ENCODE measurements at regions not wholly inside any gene's neighbourhood (a gene's known extent, or its start where the extent isn't known, plus 50 kb on each side); places are given as distances from the start of the nearest gene placed in this dataset.

DNA sequence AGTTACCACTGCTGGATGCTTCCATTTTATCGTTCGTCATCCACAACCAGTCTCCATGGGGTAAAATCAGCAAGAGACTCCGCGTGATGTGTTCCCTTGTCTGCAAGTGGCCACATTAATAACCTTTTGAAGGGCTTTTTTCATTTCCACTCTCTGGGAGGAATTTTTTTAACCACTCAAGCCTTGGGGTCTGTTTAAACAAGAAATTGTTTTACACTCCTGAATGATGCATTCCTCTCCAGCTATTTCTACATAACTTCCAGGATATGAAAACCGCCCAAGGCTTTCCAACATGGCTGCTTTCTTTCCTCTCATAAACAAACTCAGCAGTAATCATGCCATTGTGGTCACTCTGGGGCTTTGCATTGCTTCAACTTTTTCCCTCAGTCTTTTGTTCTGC lies 217.2 kb upstream of the DAPK1 start:
- no peak for DNase-seq (ENCODE audit: low read depth in 2 of 2)

DNA sequence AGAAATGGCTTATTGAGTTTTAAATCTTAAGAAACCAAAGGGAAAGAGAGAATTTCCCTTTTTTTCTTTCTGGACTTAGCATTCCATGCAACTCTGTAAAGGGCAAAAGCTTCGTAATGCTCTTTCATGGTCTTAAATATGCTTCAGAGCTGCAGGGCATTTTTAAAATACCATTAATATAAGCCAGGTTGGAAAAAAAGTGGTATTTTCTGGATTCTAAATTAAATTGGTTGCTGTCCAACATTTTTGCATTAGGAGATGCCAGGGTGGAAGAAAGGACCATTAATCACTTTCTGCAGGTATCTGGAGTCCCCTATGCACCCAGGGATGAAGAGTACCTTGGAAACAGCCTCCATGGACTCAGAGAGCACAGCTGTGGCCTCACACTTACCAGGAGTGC lies 215.1 kb upstream of the DAPK1 start:
- no peak for DNase-seq (ENCODE audit: low read depth in 2 of 2)

DNA sequence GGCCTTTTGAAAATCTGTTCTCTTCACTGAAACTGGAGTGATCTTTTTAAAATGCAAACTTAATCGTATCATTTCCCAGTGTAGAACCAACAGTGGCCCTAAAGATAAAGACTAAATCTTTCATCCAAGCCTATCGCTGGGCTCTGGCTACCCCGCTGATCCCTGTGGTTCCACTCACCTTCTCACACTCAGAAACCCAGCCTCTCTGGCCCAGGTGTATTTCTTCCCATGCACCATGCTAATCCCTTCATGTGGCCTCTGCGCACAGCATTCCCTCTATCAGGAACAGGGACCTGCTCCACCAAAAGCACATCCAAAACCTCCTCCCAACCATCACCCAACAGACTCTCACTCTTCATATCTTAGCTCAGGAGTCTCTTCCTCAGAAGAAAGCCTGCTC lies 214.1 kb upstream of the DAPK1 start:
- no peak for DNase-seq (ENCODE audit: low read depth in 2 of 2)

DNA sequence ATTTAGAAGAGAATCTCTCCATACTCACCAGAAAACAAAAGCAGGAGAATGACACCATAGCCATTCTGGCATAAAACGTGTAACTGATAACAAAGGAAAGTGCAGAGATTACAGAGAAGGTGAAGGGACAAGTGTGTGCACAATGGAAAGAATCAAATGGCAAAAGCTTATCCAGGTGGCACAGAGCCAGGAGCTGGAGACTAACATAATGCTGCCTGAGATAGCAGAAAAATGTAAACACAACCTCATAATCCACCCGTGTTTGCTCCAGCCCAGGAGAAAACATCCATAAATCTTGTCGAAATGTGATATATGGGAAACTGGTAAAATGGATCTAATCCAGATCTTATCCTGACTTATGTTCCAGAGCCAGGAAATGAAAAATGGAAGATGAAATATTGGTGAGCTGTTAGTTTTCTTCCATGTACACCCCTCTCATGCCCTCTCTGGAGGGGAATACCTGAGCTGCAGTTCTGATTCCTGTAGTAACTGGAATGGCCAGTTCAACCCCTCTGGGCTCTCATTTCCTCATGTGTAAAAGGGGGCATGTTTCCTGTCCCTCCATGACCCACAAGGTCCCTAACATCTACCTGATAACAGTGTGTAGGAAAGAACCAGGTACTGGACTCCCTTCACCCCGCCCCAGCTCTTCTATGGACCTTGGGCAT lies 212.3 kb upstream of the DAPK1 start:
- no peak for DNase-seq (ENCODE audit: low read depth in 2 of 2)

DNA sequence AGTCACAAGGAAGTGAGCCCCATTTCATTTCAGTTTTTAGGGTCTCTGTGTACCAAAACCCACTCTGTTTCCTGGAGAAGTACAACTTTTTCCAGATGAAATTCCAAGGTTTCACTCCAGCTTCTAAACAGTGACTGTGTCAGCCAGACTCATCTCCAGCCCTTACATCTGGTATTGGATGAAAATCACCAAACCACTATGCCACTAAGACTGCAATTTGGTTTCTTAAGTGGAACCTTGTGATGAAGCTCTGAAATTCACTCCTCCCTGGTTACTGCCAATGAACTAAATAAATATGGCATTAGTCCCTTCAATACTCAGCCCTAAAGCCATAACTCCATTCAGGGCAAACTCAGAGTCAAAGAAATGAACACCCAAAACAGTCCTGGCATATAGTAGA lies 211.2 kb upstream of the DAPK1 start:
- no peak for DNase-seq (ENCODE audit: low read depth in 2 of 2)

DNA sequence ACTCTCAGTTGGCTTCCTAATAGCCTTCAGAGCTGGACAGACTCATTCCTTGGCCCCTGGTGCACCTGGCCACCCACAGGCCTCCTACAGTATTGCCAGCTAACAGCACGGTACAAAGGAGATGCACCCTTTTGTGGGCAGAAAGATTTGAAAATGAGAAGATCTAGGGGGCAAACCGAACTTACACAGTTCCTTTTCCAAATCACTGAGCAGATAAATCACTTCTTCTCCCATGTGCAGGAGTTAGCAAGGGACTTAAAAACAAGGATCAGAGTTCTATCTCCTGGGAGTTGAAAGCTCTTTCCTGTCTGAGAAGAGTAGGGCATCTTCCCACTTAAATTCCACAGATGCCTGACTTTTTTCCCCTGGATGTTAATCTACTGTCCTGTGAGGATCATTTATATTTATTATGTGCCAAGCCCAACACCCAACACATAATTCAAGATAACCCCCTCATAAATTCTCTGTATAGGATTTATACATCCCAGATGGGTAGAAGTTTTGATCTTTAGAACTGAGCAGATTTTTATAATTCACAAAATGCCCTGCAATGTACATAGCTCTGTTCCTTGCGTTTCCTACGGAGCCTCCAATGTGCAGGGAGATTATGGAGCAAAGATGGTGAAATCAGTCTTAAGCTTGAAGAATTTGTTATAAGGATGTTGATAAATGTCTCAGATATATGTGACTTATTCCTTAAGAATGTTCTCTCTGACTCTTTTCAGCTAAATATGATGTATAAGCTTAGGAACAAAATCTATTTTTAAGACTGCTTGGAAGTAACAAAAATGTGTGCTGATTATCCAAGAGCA lies 207.2 kb upstream of the DAPK1 start:
- no peak for DNase-seq (ENCODE audit: low read depth in 2 of 2)

DNA sequence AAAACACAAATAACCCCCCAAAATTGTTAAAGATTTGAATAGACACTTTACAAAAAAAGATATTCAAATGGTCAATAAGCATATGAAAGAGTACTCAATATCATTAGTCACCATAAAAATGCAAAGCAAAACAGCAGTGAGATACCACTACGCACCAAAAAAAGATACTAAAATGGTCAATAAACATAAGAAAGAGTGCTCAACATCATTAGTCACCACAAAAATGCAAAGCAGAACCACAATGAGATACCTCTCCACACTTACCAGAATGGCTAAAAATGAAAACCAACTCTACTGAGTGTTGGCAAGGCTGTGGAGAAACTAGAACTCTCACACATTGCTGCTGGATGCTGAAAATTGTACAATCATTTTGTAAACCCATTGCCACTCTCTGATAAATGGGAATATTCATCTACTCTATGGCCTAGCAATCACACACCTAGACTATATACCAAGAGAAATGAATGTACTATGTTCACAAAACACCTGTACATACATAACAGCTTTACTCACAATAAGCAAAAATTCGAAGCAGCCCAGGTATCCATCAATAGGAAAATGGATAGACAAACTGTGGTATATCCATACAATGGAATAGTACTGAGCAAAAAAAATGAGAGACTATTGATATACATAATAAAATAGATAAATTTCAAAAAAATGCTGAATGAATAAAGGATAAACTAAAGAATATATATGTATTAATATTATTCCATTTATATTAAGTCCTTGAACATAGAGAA lies 205.0 kb upstream of the DAPK1 start:
- DNase-seq (ENCODE audit: low read depth in 2 of 2): no peak

DNA sequence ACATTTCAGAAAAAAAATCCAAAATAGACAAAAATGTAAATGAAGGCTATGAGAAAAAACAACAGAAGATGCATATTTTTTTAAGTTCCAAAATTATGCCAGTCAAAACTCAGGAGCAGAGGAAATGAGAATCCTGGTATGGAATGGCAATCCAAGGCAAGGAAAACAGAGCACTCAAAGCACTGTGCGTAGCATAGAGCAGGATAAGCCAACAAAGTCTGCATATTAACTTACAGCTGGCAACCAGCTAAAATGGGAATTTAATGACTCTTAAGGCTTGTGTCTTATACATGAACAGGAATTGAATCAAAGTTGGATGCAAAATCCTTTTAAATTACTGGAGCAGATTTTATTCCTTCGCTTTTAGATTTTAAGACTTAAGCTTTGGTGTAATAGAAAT lies 203.5 kb upstream of the DAPK1 start:
- no peak for DNase-seq (ENCODE audit: low read depth in 2 of 2)

DNA sequence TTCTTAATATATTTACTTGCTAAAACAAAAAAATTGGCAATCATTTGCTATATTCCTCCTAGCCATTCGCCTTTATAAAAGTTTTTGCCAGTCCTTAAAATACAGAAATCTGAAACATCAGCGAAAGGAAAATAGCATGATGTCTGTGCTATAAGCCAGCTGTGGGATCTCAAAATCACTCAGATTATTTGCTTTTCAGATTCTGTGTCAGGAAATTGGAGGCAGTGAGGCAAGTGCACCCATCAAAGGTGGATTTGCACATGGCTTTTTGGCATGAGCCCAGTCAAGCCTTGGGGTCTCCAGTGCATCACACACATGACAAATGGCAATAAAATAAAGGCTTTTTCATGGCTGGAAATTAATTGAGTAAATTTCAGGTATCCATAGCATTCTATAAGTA lies 196.8 kb upstream of the DAPK1 start:
- no peak for DNase-seq (ENCODE audit: low read depth in 2 of 2)

DNA sequence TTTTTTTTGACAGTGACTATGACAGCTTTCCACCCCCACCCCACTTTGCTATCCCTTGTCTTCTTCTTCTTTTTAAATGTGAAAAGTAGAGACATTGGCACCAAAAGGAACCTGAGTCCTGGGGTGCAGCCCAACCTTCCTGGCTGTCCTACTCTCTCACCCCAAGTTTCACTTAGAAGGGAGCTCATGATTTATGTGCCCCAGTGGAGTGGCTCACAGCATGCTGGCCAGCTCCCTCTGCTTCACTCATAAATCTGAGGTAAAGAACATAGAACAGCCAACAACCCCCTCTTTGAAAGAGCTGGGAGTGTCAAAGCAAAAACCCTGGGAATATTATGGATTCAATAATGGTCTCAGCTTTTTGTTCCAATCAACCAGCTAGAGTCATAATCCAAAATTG lies 196.3 kb upstream of the DAPK1 start:
- no peak for DNase-seq (ENCODE audit: low read depth in 2 of 2)

DNA sequence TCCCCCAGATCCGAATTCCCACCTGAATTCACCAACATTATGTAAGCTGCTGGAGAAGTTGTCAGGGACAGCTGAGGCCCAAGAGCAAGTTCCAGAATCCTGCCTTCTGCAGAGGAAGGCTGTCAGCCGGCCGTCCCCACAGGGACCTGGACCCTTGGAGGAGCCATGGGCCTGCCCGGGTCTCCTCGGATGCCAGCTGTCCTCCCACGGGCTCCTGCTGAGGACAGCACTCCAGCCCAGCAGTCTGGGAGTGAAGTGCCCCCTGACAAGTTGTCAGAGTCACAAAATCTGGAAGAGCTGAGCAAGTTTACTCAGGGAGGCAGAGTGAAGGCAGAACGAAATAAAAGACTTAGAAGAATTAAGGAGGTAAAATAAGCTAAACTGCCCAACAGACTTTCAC lies 192.5 kb upstream of the DAPK1 start:
- no peak for DNase-seq (ENCODE audit: low read depth in 2 of 2)

DNA sequence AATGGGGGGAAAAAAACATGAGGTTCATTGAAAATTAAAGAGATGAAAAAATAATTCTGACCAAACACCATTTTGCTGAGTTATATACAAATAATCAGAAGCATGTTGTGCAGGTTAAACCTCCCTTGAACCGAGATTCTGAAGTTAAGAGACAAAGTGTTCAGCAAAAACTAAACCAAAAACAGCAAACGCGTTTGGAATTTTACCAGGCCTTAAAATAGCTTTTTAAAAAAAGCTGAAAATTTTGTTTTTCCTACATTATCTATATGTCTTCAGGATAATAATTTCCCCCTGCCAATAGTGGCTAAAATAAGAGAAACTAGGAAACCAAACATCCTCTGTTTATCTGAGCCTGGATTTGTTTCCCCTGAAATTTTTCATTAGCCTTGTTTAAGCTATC lies 191.7 kb upstream of the DAPK1 start:
- no peak for DNase-seq (ENCODE audit: low read depth in 2 of 2)

DNA sequence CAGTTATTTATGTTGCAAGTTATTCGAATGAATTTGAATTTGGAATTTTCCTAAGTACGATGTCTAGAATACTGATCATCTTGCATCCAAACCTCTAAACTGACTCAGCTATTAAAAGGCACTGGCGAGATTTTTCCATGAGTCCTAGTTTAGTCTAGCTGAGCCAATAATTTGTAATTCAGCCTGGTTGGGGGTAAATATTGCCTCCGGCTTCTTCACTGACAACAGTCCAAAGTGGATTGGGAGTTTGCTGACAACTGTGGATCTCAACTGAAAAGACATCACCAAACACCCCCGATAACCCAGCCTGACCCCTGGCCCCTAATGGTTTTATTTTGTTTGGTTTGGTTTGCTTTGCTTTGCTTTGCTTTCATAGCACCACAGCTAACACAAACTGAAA lies 189.8 kb upstream of the DAPK1 start:
- DNase-seq (ENCODE audit: low read depth in 2 of 2): no peak

DNA sequence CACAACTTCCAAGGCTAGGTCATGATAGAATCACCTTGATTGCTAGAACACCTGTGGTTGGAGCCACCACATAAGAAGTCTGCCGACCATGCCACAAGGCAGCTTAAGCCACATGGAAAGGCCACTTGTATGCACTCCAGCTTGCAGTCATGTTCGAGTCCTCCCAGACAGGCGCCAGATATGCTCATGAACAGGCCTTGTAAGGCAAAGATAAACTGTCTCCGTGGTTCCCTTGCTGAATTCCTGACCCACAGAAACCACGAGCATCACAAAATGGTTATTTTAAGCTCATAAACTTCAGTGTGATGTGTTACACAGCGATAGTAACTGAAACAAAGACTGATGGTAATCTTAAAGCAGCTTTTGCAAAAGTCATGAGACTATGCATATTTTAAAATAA lies 188.4 kb upstream of the DAPK1 start:
- DNase-seq (ENCODE audit: low read depth in 2 of 2): no peak

DNA sequence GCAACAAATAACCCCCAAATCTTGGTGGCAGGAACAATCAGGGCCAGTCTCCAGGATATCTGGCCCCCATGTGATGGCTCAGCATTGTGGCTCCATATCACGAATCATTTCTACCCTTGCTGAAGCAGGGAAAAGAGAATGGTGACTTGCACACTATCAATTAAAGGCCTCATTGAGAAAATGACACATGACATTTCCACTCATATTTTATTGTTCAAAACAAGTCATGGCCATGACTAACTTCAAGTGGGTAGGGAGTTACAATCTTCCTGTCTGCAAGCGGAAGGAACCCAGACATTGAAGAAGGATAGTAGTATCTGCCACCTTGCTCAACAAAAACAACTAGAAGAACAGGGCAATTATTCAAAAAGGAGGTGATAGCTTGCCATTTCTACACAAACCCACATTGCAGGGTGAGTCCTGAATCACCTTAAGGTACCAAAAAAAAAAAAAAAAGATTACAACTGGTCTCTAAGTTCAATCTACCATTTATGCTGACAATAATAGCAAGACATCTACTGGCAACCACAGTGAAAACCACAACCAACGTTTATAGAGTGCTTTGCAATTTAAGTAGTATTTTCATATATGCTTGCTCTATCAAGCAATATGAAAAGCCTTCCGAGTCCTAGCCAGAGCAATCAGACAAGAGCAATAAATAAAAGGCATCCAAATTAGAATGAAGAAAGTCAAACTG lies 186.7 kb upstream of the DAPK1 start:
- no peak for DNase-seq (ENCODE audit: low read depth in 2 of 2)

DNA sequence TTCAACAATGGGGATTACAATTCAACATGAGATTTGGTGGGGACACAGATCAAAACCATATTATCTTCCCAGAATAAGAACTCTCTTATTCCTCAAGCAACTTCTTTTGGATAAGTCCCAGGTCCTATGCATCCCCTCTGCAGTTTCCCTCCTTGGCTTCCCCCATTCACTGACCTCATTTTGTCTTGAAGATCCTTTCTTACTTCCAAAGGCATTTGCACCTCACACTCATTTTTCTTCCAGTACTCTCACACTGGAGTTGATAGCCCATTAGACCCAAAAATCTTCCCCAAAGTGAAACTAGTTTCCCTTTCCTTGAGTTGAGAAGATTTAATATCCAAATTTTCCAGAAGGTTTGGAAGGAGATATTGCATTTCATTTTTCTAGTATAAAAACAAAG lies 178.0 kb upstream of the DAPK1 start:
- no peak for DNase-seq (ENCODE audit: low read depth in 2 of 2)

DNA sequence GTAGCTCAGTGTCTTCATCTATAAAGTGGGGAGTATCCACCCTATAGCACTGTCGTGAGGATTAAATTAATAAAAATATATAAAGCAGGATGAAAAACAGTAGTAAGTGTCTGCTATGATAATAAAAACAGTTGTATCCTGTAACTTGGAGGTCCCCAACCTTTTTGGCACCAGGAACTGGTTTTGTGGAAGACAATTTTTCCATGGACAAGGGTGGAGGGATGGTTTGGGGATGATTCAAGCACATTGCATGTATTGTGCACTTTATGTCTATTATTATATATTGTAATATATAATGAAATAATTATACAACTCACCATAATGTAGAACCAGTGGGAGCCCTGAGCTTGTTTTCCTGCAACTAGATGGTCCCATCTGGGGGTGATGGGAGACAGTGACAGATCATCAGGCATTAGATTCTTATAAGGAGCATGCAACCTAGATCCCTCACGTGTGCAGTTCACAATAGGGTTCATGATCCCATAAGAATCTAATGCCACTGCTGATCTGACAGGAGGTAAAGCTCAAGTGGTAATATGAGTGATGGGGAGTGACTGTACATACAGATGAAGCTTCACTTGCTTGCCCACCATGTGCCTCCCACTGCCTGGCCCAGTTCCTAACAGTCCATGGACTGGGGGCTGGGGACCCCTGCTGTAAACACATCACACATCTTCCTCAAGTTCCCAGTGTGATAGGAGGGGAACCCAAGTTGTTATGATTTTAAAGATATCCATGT lies 177.4 kb upstream of the DAPK1 start:
- DNase-seq (ENCODE audit: low read depth in 2 of 2): no peak

DNA sequence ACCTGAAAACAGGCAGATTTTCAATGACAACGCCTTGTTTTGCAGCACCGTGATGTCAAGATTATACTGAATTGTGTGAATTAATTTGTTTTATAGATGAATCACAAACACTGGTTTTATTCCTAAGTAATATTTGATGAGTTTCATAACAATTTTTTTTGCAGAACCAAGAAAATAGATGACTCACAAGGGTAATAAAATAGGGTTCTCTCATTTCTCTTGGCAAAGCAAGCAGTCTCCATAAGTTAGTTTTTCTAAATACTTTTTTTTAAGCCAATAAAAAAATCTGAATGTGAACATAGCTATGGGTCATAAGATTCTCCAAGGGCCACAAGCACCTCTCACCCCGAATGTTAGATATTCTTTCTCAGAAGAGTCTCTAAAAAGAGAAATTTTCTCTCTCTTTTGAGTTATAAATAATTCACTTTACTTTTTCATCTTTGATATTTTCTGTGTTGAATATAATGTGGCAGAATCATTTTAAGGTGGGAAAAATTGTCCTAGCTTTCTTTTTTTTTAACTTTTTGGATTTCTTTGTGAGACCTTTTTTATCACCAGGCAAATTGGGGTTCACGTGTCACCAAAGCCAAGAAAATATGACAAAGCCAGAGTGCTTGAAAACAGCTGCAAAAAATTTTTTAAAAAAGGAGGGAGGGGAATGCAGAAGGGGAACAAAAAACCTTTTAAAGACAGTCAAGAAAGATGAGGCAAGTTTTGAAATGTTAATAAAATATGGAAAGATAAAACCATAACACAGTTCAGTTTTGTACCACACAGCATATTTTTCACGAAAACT lies 174.6 kb upstream of the DAPK1 start:
- DNase-seq (ENCODE audit: low read depth in 2 of 2): no peak

DNA sequence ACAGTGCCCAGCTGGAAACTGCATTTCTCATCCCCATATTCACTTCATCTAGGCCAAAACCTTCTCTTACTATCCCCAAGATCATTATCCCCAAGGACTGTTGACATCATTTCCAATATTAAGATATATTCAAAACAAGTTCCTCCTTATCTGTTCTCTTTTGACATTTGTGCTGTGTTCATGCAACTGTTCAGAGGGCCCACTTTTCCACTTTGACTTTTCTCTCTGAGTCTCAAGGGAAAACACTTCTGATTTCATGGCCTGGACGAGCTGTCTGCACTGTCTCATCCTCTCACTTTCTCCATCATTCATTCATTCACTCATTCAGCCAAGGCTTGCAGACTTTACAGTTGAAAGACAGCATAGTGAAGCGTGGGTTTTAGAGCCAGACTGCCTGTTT lies 173.7 kb upstream of the DAPK1 start:
- no peak for DNase-seq (ENCODE audit: low read depth in 2 of 2)

DNA sequence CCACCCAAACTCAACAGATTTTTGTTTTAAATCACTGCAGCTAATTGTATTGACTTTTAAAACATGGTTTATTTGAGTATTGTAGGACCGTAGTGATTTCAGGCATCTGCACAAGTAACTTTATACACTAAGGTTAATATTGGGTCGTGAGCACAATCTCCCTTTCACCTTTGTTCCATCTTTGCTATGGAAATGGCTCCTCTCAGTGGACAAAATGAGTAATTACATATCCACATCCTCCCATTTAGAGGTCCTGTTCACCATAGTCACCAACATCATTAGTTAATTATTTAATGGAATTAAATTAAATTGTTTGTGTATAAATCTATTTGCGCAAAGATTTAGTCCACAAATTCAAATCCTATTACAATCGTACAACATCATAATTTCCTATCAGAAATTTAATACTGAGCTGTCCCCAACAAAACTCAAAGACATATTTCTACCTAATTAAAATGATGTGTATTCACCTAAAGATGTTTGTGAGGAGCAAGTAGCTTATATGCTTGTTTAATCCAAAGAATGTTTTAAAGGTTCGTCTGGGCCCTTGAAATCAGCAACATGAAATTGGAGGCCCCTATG lies 173.0 kb upstream of the DAPK1 start:
- no peak for DNase-seq (ENCODE audit: low read depth in 2 of 2)
